ENCODE measurements at regions not wholly inside any gene's neighbourhood (a gene's known extent, or its start where the extent isn't known, plus 50 kb on each side); places are given as distances from the start of the nearest gene placed in this dataset.

GRCh38 chr11:122177238-122177637, 61.2 kb upstream of the BLID start:
- TF ChIP-seq CTCF (IDR thresholded peaks at IDR 0.05 in 2 of 3, conservative IDR thresholded peaks at IDR 0.05 in 1 of 3; ENCODE audit: borderline replicate concordance in 1 of 3, insufficient read depth in 1 of 3, low read depth in 2 of 3, low read length in 2 of 3), result no peak
- no peak for TF ChIP-seq EZH2 (IDR thresholded peaks at IDR 0.05)
- TF ChIP-seq ZFX (IDR thresholded peaks at IDR 0.05), result no peak

Measured in HCT116 (cell line).